VCaP (cell line): ENCODE measurements at regions not wholly inside any gene's neighbourhood (a gene's known extent, or its start where the extent isn't known, plus 50 kb on each side); places are given as distances from the start of the nearest gene placed in this dataset.

Source experiments
- H3K27ac ChIP-seq: fragments of 450-650 bp; 2 replicates; pipeline ENCODE4 v1.5.1; 2017
- CTCF ChIP-seq: fragments of 450-650 bp; conservative IDR thresholded peaks from 2 replicates; pipeline ENCODE4 v1.5.1; 2017; ENCODE audit warnings: mild to moderate bottlenecking, moderate library complexity

- no peak for TF ChIP-seq CTCF
- no peak overlapping the region for H3K27ac ChIP-seq
Measured at GRCh38 chr20:58004900-58005299, 223.6 kb downstream of the ANKRD60 start.

GRCh38 chr20:58004146-58004545 is 224.3 kb downstream of the ANKRD60 start:
- TF ChIP-seq CTCF: no peak
- H3K27ac ChIP-seq: no peak overlapping the region

- TF ChIP-seq CTCF: no peak
- no peak overlapping the region for H3K27ac ChIP-seq
Measured at GRCh38 chr20:58003525-58003924, 224.9 kb downstream of the ANKRD60 start.

- no peak for TF ChIP-seq CTCF
- H3K27ac ChIP-seq: no peak overlapping the region
Measured at GRCh38 chr20:58002901-58003300, 225.6 kb downstream of the ANKRD60 start.

GRCh38 chr20:58001946-58002345 is 226.5 kb downstream of the ANKRD60 start:
- no peak for TF ChIP-seq CTCF
- no peak overlapping the region for H3K27ac ChIP-seq

- no peak for TF ChIP-seq CTCF
- no peak overlapping the region for H3K27ac ChIP-seq
Measured at GRCh38 chr20:58001381-58001780, 227.1 kb downstream of the ANKRD60 start.

GRCh38 chr20:58000861-58001260 is 227.6 kb downstream of the ANKRD60 start:
- no peak for TF ChIP-seq CTCF
- no peak overlapping the region for H3K27ac ChIP-seq
